Bone marrow (tissue), 2 donors: ENCODE measurements at regions not wholly inside any gene's neighbourhood (a gene's known extent, or its start where the extent isn't known, plus 50 kb on each side); places are given as distances from the start of the nearest gene placed in this dataset.
"Not testable (repeated sequence)": the region's sequence is repeated elsewhere in the genome, so short reads cannot be mapped to it uniquely, and the experiment has no call there.

Source experiments
- DNase-seq, 2 donors: peaks; one replicate each; lab custom pipeline; 2025; lab: John Stamatoyannopoulos, UW

DNA sequence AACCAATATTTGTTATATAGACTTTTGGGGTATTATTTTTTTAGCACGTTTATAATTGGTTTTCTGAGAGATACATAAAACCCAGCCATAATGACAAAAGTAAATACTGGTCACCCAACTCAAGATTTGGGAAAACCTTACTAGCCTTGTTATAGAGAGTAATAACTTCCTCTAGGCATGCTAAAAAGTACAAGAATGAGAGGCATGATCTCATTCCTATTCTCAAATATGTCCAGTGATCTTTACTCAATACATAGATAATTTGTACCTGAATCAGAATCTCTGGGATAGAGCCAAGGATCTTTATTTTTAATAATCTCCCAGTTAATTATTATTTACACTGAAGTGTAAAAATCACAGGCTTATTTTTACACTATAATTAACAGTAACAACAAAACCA lies 395.5 kb downstream of the TGIF2LY start:
- not testable (repeated sequence) for DNase-seq

GRCh38 chrY:3974983-3975382 lies 396.1 kb downstream of the TGIF2LY start:
- DNase-seq = not testable (repeated sequence)

GRCh38 chrY:3980812-3981211 lies 401.9 kb downstream of the TGIF2LY start:
- DNase-seq = peak in 1 of 2 donors; percentile 3

GRCh38 chrY:3981817-3982216 lies 402.9 kb downstream of the TGIF2LY start:
- not testable (repeated sequence) for DNase-seq
